PC-3 (cell line): ENCODE measurements at regions not wholly inside any gene's neighbourhood (a gene's known extent, or its start where the extent isn't known, plus 50 kb on each side); places are given as distances from the start of the nearest gene placed in this dataset.

Source experiments
- EZH2phosphoT487 ChIP-seq: fragments of 300-600 bp; sonication (generic); IDR thresholded peaks from 2 replicates; pipeline ENCODE4 v1.6.1; 2018; ENCODE audit warnings: mild to moderate bottlenecking, antibody characterized with exemption, low read length, borderline replicate concordance
- TF ChIP-seq, protein P1 (sequence below): fragments of 300-600 bp; sonication (generic); conservative IDR thresholded peaks from 2 replicates; pipeline ENCODE4 v1.5.1; 2017; ENCODE audit warnings: antibody characterized with exemption, low read depth, mild to moderate bottlenecking, low read length

DNA sequence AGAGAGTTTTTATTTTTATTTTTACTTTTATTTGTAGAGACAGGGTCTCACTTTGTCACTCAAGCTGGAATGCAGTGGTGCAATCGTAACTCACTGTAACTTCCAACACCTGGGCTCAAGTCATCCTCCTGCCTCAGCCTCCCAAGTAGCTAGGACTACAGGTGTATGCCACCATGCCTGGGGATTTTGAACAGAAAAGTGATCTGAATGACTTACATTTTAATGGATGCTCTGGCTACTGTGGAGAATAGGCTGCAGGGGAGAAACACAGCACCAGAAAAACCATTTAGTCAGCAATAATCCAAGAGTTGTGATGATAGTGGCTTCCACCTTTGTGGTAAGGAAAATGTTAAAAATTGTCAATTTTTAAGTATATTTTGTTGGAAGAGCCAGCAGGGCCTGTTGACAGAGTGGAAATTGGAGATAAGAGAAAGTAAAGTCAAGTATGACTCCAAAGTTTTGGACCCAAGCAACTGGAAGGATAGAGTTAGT is 106.0 kb upstream of the LOC128125822 start:
- TF ChIP-seq, protein P1, sequence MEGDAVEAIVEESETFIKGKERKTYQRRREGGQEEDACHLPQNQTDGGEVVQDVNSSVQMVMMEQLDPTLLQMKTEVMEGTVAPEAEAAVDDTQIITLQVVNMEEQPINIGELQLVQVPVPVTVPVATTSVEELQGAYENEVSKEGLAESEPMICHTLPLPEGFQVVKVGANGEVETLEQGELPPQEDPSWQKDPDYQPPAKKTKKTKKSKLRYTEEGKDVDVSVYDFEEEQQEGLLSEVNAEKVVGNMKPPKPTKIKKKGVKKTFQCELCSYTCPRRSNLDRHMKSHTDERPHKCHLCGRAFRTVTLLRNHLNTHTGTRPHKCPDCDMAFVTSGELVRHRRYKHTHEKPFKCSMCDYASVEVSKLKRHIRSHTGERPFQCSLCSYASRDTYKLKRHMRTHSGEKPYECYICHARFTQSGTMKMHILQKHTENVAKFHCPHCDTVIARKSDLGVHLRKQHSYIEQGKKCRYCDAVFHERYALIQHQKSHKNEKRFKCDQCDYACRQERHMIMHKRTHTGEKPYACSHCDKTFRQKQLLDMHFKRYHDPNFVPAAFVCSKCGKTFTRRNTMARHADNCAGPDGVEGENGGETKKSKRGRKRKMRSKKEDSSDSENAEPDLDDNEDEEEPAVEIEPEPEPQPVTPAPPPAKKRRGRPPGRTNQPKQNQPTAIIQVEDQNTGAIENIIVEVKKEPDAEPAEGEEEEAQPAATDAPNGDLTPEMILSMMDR = no peak
- no peak for TF ChIP-seq EZH2phosphoT487
